K562 (cell line): ENCODE measurements at regions not wholly inside any gene's neighbourhood (a gene's known extent, or its start where the extent isn't known, plus 50 kb on each side); places are given as distances from the start of the nearest gene placed in this dataset.

Source experiments
- ATAC-seq: fragments of 200-7000 bp; cut with Tn5 transposase; 3 replicates; pipeline ENCODE4 v1.9.1; 2020; ENCODE audit warnings: moderate library complexity
- BruUV-seq: library from RNA; stranded (reverse); fragments of 400-500 nt; replicated peaks from 2 replicates; lab custom pipeline; 2021; lab: Mats Ljungman, UMichigan
- CTCF ChIA-PET: fragments of 300-600 bp; formaldehyde crosslinking; extraction: SDS; loops from one replicate; lab custom pipeline; 2021; ENCODE audit warnings: low intra/inter-chr PET ratio; lab: Yijun Ruan, JAX
- POLR2A ChIA-PET: fragments of 300-600, 350-650 bp; sonication (Branson Sonifier 250); formaldehyde crosslinking; extraction: SDS; loops from one replicate; lab custom pipeline; 2021; ENCODE audit warnings: antibody characterized with exemption, inconsistent platforms; lab: Yijun Ruan, JAX
- DNase-seq, 4 experiments: peaks; one replicate each; pipeline versions ENCODE4 v3.0.0 to v3.0.0-alpha.2; 2011 to 2018; ENCODE audit warnings: low spot score in 3 of 4, mixed read lengths in 3 of 4; ENCODE audit errors: extremely low read depth in 1 of 4
- FAIRE-seq: peaks from 2 replicates; lab custom pipeline; 2011; peaks lifted over from hg19 to GRCh38; lab: Jason Lieb, UNC
- H2AFZ ChIP-seq: 2 replicates; pipeline ENCODE4 v1.6.0; 2011; ENCODE audit warnings: low read depth, low read length, control low read depth, inconsistent platforms
- H3K27ac ChIP-seq: fragments of 200-600 bp; 3 replicates; pipeline ENCODE4 v1.8.0; 2011; ENCODE audit warnings: low read depth, mild to moderate bottlenecking, control low read depth, inconsistent platforms, low read length, moderate library complexity, mixed read lengths; ENCODE audit errors: extremely low read depth
- H3K27me3 ChIP-seq, 2 experiments: fragments of 300-600 bp in 1 of 2; 2 replicates in 1 of 2; 3 replicates in 1 of 2; pipeline versions ENCODE4 v1.6.0 to v1.8.0; 2011; ENCODE audit warnings: inconsistent platforms in 2 of 2, low read length in 2 of 2, mild to moderate bottlenecking in 1 of 2, mixed read lengths in 1 of 2, moderate library complexity in 1 of 2; ENCODE audit not compliant: control insufficient read depth in 2 of 2, insufficient read depth in 2 of 2
- H3K36me3 ChIP-seq: fragments of 300-600 bp; 3 replicates; pipeline ENCODE4 v1.8.0; 2011; ENCODE audit warnings: mild to moderate bottlenecking, low read length, inconsistent platforms; ENCODE audit not compliant: control insufficient read depth, insufficient read depth
- H3K4me1 ChIP-seq, 2 experiments: fragments of 200-600 bp in 1 of 2; replicated peaks in 1 of 2; 2 replicates in 1 of 2; 3 replicates in 1 of 2; pipeline versions ENCODE4 v1.5.1 to v1.8.0; 2011; ENCODE audit warnings: inconsistent platforms in 2 of 2, low read length in 2 of 2, mild to moderate bottlenecking in 1 of 2, mixed read lengths in 1 of 2, moderate library complexity in 1 of 2; ENCODE audit not compliant: control insufficient read depth in 2 of 2, insufficient read depth in 2 of 2
- H3K4me2 ChIP-seq: 2 replicates; pipeline ENCODE4 v1.6.1; 2011; ENCODE audit warnings: low read length, control low read depth, inconsistent platforms, mixed read lengths; ENCODE audit not compliant: insufficient read depth
- H3K4me3 ChIP-seq: fragments of 200-600 bp; sonication (generic), shearing (Covaris generic); 2 replicates; pipeline ENCODE4 v1.5.1; 2016; ENCODE audit warnings: control low read depth, inconsistent platforms
- H3K79me2 ChIP-seq: fragments of 200-600 bp; 3 replicates; pipeline ENCODE4 v1.8.0; 2011; ENCODE audit warnings: low read length, inconsistent platforms; ENCODE audit not compliant: control insufficient read depth, insufficient read depth
- H3K9ac ChIP-seq, 2 experiments: 2 replicates each; pipeline versions ENCODE4 v1.6.0 to v1.6.1; 2011; ENCODE audit warnings: low read depth in 2 of 2, low read length in 2 of 2, control low read depth in 1 of 2, inconsistent platforms in 1 of 2, mild to moderate bottlenecking in 1 of 2, mixed read lengths in 1 of 2; ENCODE audit not compliant: insufficient read depth in 1 of 2
- H3K9me1 ChIP-seq: one replicate; pipeline ENCODE4 v1.6.0; 2011; ENCODE audit warnings: inconsistent platforms, mild to moderate bottlenecking, low read length, moderate library complexity; ENCODE audit not compliant: control insufficient read depth, insufficient read depth
- H3K9me3 ChIP-seq: replicated peaks from 2 replicates; pipeline ENCODE4 v1.5.1; 2011; ENCODE audit warnings: low read depth, low read length, inconsistent platforms; ENCODE audit not compliant: control insufficient read depth, insufficient read depth
- H4K20me1 ChIP-seq: replicated peaks from 2 replicates; pipeline ENCODE4 v1.6.1; 2011; ENCODE audit warnings: low read length, inconsistent platforms, mixed read lengths; ENCODE audit not compliant: control insufficient read depth, insufficient read depth
- CC2D1A ChIP-seq: fragments of 450-650 bp; IDR thresholded peaks from 2 replicates; pipeline ENCODE4 v1.6.1; 2017; ENCODE audit warnings: mild to moderate bottlenecking
- L3MBTL2 ChIP-seq: fragments of 450-650 bp; IDR thresholded peaks from 2 replicates; pipeline ENCODE4 v1.6.1; 2016; ENCODE audit warnings: mild to moderate bottlenecking, moderate library complexity
- LARP7 ChIP-seq: fragments of 450-650 bp; IDR thresholded peaks from 2 replicates; pipeline ENCODE4 v1.6.1; 2016
- RUNX1 ChIP-seq: sonication (generic); IDR thresholded peaks from 2 replicates; pipeline ENCODE4 v1.6.1; 2016; ENCODE audit warnings: antibody characterized with exemption, low read depth
- SAFB2 ChIP-seq: fragments of 200-400 bp; formaldehyde crosslinking; IDR thresholded peaks from 2 replicates; pipeline ENCODE4 v1.6.1; 2018; ENCODE audit warnings: borderline replicate concordance, low read length, low read depth, moderate library complexity; ENCODE audit not compliant: severe bottlenecking
- ZBTB1 ChIP-seq: sonication (generic); formaldehyde crosslinking; IDR thresholded peaks from 2 replicates; pipeline ENCODE4 v1.8.1; 2023; ENCODE audit warnings: missing genetic modification reagents, low read depth, mild to moderate bottlenecking, borderline replicate concordance
- ZFP1 ChIP-seq: fragments of 450-650 bp; formaldehyde crosslinking; IDR thresholded peaks from 2 replicates; pipeline ENCODE4 v1.4.0; 2020; ENCODE audit warnings: mild to moderate bottlenecking, mixed read lengths
- ZKSCAN8 ChIP-seq: fragments of 200-800 bp; sonication (Bioruptor generic); IDR thresholded peaks from 2 replicates; pipeline ENCODE4 v1.6.1; 2016; ENCODE audit warnings: missing genetic modification characterization, missing compliant biosample characterization
- ZNF121 ChIP-seq: sonication (generic); formaldehyde crosslinking; conservative IDR thresholded peaks from 2 replicates; pipeline ENCODE4 v1.8.0; 2022; ENCODE audit warnings: missing genetic modification reagents
- ZNF384 ChIP-seq: IDR thresholded peaks from 2 replicates; pipeline ENCODE4 v1.6.1; 2012; ENCODE audit warnings: low read depth, low read length, improper control_type of control experiment
- WGBS: fragments of 100-300 bp; shearing (Covaris generic); methylation state at CpG from one replicate; pipeline ENCODE4 v1.1.6; 2016; ENCODE audit warnings: low coverage, mixed read lengths; ENCODE audit not compliant: insufficient coverage; ENCODE audit errors: missing lambda C conversion rate; 5-methylcytosine and 5-hydroxymethylcytosine counted together
- in situ Hi-C: fragments of 300-500 bp; cut with MboI; formaldehyde crosslinking; loops from 4 replicates; pipeline ENCODE4 v1.15.0; 2018; ENCODE audit warnings: inconsistent platforms, mixed read lengths
- intact Hi-C: fragments of 100-400 bp; cut with micrococcal nuclease; formaldehyde crosslinking; loops from 2 replicates; pipeline ENCODE4 v1.14.2; 2022

DNA sequence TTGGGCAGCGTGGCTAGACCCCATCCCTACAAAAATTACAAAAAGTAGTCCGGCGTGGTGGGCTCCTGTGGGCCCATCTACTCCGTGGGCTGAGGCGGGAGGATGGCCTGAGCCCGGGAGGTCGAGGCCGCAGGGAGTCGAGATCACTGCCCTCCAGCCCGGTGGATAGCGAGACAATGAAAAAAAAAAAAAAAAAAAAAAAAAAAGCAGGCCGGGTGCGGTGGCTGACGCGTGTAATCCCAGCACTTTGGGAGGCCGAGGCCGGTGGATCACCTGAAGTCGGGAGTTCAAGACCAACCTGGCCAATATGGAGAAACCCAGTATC, 110.5 kb upstream of the LPCAT1 start:
- H2AFZ ChIP-seq, result peak overlapping the region; percentile 98
- peak overlapping the region; percentile 92 for H3K4me2 ChIP-seq
- 0 out of 2 replicates have a peak, but pooled peaks cover 4% of the 10 kb centered on the region for H4K20me1 ChIP-seq
- peaks cover 11 to 24% of the 10 kb centered on the region in 2 experiments; a peak in 4 of 5 replicates for H3K27me3 ChIP-seq
- TF ChIP-seq L3MBTL2 (no peak), RUNX1 (no peak), ZNF384 (peak; percentile 61)
- intact Hi-C loops (no loop called here), in situ Hi-C loops (loop anchor here (5.0 to 25.0 kb wide), 2 partner anchors 697 to 1362 kb away; partner anchors contain the start of gene PDCD6)
- DNase-seq (peak in 1 of 4 experiments; percentile 13), FAIRE-seq (no peak), ATAC-seq (no peak)
- CTCF ChIA-PET, result no interaction called here
- peaks cover 15% of the 10 kb centered on the region; the same call in 1 of the 3 replicates for H3K36me3 ChIP-seq
- peaks cover 0 to 37% of the 10 kb centered on the region in 2 experiments; a peak in 2 of 5 replicates for H3K4me1 ChIP-seq
- no peaks in the 10 kb centered on the region for H3K9me1 ChIP-seq
- BruUV-seq, result TSS peak; percentile 96
- peaks cover 7% of the 10 kb centered on the region for H3K79me2 ChIP-seq
- H3K9me3 ChIP-seq, result no peaks in the 10 kb centered on the region
- peak overlapping the region; percentile 67 to 86 for H3K9ac ChIP-seq
- POLR2A ChIA-PET, result interaction anchor here (0.6 to 1.4 kb wide), 5 partner anchors 15 to 476 kb away, joined by 3 to 4 read pairs (median 3); no protein-coding TSS in a partner anchor
- 30% methylated on average over 8 of the region's 18 CpGs for WGBS
- peak overlapping the region; percentile 84 for H3K4me3 ChIP-seq
- peak overlapping the region; percentile 76 for H3K27ac ChIP-seq

DNA sequence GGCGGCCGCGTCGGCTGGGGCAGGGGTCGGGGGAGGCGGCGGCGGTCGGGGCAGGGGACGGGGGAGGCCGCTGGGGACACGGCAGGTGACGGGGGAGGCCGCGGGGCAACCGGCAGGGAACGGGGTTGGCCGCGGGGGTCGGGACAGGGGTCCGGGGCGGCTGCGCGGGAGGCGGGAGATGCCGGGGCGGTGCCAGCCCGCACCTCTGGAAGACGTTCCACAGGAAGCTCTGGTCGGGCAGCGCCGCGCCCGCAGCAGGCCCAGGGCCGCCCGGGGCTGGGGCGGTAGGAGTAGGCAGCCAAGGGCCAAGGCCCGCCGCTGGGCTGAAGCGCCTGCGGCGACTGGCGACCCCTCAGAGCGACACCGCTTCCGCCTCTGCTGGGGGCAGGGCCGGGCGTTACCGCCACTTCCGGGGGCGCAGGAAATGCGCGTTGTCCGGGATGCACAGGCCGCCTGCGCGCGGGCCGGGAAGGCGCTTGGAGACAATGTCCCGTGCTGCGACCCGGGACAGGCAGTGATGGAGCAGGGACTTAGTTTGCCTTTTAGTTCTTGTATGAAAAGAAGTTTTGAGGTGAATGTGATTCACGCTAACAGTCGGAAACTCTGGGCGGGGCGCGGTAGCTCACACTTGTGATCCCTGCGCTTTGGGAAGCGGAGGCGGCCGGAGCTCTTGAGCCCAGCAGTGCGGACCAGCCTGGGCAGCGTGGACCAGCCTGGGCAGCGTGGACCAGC, 110.0 kb upstream of the LPCAT1 start:
- Histone ChIP-seq H3K27ac (peak overlapping the region; percentile 76), H3K9me3 (no peaks in the 10 kb centered on the region), H3K36me3 (peaks cover 20% of the 10 kb centered on the region; the same call in 1 of the 3 replicates), H4K20me1 (0 out of 2 replicates have a peak, but pooled peaks cover 3% of the 10 kb centered on the region), H2AFZ (peak overlapping the region; percentile 98), H3K79me2 (peaks cover 7% of the 10 kb centered on the region), H3K4me1 (peaks cover 0 to 34% of the 10 kb centered on the region in 2 experiments; a peak in 2 of 5 replicates), H3K4me3 (peak overlapping the region; percentile 84), H3K9ac (peak overlapping the region; percentile 67 to 86), H3K27me3 (peaks cover 7 to 19% of the 10 kb centered on the region in 2 experiments; a peak in 4 of 5 replicates), H3K4me2 (peak overlapping the region; percentile 92), H3K9me1 (no peaks in the 10 kb centered on the region)
- DNase-seq, result peak; percentile 92 to 95 (median 92)
- ATAC-seq, result peak; percentile 96
- BruUV-seq, result no TSS peak
- in situ Hi-C loops, result loop anchor here (5.0 to 25.0 kb wide), 2 partner anchors 696 to 1361 kb away; partner anchors contain the start of gene PDCD6
- CTCF ChIA-PET, result interaction anchor here (0.6 kb wide), 1 partner anchor 1401 kb away, joined by 4 read pairs; no protein-coding TSS in a partner anchor
- intact Hi-C loops, result no loop called here
- 1% methylated on average over 53 of the region's 75 CpGs for WGBS
- POLR2A ChIA-PET, result interaction anchor here (0.6 to 1.4 kb wide), 5 partner anchors 11 to 477 kb away, joined by 3 to 4 read pairs (median 3); no protein-coding TSS in a partner anchor
- no peak for FAIRE-seq
- no peak for TF ChIP-seq CC2D1A
- no peak for TF ChIP-seq LARP7
- 0 out of 2 replicates have a peak, but pooled peaks have one; percentile 33 for TF ChIP-seq ZFP1 (CRISPR knock-in tag)
- TF ChIP-seq ZKSCAN8 (CRISPR knock-in tag), result no peak
- TF ChIP-seq SAFB2, result no peak
- TF ChIP-seq ZBTB1 (CRISPR knock-in tag), result no peak
- no peak for TF ChIP-seq ZNF121 (CRISPR knock-in tag)
